ENCODE measurements at regions not wholly inside any gene's neighbourhood (a gene's known extent, or its start where the extent isn't known, plus 50 kb on each side); places are given as distances from the start of the nearest gene placed in this dataset.
"Not testable (repeated sequence)": the region's sequence is repeated elsewhere in the genome, so short reads cannot be mapped to it uniquely, and the experiment has no call there.

GRCh38 chr6:27163834-27164233, 83.7 kb upstream of the PRSS16 start:
- DNase-seq = no peak

GRCh38 chr6:27168108-27168507, 79.4 kb upstream of the PRSS16 start:
- no peak for DNase-seq

GRCh38 chr6:27168586-27169443, 78.7 kb upstream of the PRSS16 start:
- no peak for DNase-seq

GRCh38 chr6:27172524-27173231, 74.8 kb upstream of the PRSS16 start:
- DNase-seq = not testable (repeated sequence)

GRCh38 chr6:27173232-27173601, 74.3 kb upstream of the PRSS16 start:
- DNase-seq = not testable (repeated sequence)

- no peak for DNase-seq
These were observed 72.5 kb upstream of the PRSS16 start for GRCh38 chr6:27174958-27175357.

- DNase-seq = no peak
These were observed 71.4 kb upstream of the PRSS16 start for GRCh38 chr6:27176096-27176495.

- DNase-seq = peak; percentile 35
These were observed 70.7 kb upstream of the PRSS16 start for GRCh38 chr6:27176523-27177484.

GRCh38 chr6:27177485-27178406, 69.8 kb upstream of the PRSS16 start:
- peak; percentile 70 for DNase-seq

- no peak for DNase-seq
These were observed 69.1 kb upstream of the PRSS16 start for GRCh38 chr6:27178407-27178730.

- no peak for DNase-seq
These were observed 68.6 kb upstream of the PRSS16 start for GRCh38 chr6:27178860-27179259.

GRCh38 chr6:27183060-27183832, 64.3 kb upstream of the PRSS16 start:
- DNase-seq = no peak

- DNase-seq = no peak
These were observed 60.1 kb upstream of the PRSS16 start for GRCh38 chr6:27187231-27188060.

GRCh38 chr6:27188061-27188884, 59.2 kb upstream of the PRSS16 start:
- peak; percentile 24 for DNase-seq

GRCh38 chr6:27188885-27189418, 58.5 kb upstream of the PRSS16 start:
- peak; percentile 60 for DNase-seq

GRCh38 chr6:27190126-27190525, 57.4 kb upstream of the PRSS16 start:
- DNase-seq = no peak

GRCh38 chr6:27194453-27194852, 53.0 kb upstream of the PRSS16 start:
- DNase-seq = not testable (repeated sequence)

- DNase-seq = not testable (repeated sequence)
These were observed 52.0 kb upstream of the PRSS16 start for GRCh38 chr6:27195547-27195946.

Measured in GDM1 (cell line).